Mucosa of rectum (tissue), 2 donors: ENCODE measurements at regions not wholly inside any gene's neighbourhood (a gene's known extent, or its start where the extent isn't known, plus 50 kb on each side); places are given as distances from the start of the nearest gene placed in this dataset.
A peak's percentile ranks its signal among the peaks of the same experiment; 100 is the strongest.

Source experiments
- H3K27ac ChIP-seq, 2 donors: one replicate each; pipeline ENCODE4 v1.7.0; 2013; ENCODE audit warnings: inconsistent platforms in 2 of 2, low read depth in 2 of 2, low read length in 2 of 2
- H3K27me3 ChIP-seq, 2 donors: one replicate each; pipeline ENCODE4 v1.7.0; 2013; ENCODE audit warnings: low read length in 2 of 2; ENCODE audit not compliant: control insufficient read depth in 2 of 2, insufficient read depth in 2 of 2
- H3K36me3 ChIP-seq, 2 donors: one replicate each; pipeline ENCODE4 v1.7.0; 2013; ENCODE audit warnings: low read length in 2 of 2; ENCODE audit not compliant: control insufficient read depth in 2 of 2, insufficient read depth in 2 of 2
- H3K4me1 ChIP-seq, 2 donors: one replicate each; pipeline ENCODE4 v1.7.0; 2013; ENCODE audit warnings: low read length in 2 of 2, mild to moderate bottlenecking in 1 of 2; ENCODE audit not compliant: control insufficient read depth in 2 of 2, insufficient read depth in 2 of 2
- H3K4me3 ChIP-seq, 2 donors: one replicate each; pipeline ENCODE4 v1.7.0; 2013; ENCODE audit warnings: low read length in 2 of 2
- H3K9ac ChIP-seq, 2 donors: one replicate each; pipeline ENCODE4 v1.7.0; 2013; ENCODE audit warnings: low read length in 2 of 2, low read depth in 1 of 2, mild to moderate bottlenecking in 1 of 2
- H3K9me3 ChIP-seq, 2 donors: one replicate each; pipeline ENCODE4 v1.7.0; 2013; ENCODE audit warnings: low read length in 2 of 2; ENCODE audit not compliant: control insufficient read depth in 2 of 2
- donor health status: healthy.
- donor health status: Normal muscosa, but diverticular disease.

DNA sequence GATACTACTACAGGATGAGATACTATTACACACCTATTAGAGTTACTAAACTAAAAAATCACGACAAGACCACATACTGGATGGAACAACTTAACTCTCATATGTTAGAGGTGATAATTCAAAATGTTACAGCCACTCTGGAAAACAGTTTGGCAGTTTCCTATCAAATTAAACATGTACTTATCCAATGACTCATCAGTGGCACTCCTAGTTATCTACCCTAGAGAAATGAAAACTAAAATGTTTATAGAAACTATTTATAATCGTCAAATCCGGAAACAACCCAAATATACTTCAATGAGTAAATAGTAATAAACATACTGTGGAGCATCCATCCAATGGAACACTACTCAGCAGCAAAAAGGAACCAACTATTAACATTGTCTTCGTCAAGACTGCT lies 137.0 kb upstream of the RBBP8 start:
- Histone ChIP-seq H3K27me3 (no peaks in the 10 kb centered on the region), H3K4me1 (peaks cover 0 to 11% of the 10 kb centered on the region in 2 donors), H3K9me3 (no peaks in the 10 kb centered on the region), H3K4me3 (no peak overlapping the region), H3K27ac (no peak overlapping the region), H3K9ac (no peak overlapping the region), H3K36me3 (no peaks in the 10 kb centered on the region)

DNA sequence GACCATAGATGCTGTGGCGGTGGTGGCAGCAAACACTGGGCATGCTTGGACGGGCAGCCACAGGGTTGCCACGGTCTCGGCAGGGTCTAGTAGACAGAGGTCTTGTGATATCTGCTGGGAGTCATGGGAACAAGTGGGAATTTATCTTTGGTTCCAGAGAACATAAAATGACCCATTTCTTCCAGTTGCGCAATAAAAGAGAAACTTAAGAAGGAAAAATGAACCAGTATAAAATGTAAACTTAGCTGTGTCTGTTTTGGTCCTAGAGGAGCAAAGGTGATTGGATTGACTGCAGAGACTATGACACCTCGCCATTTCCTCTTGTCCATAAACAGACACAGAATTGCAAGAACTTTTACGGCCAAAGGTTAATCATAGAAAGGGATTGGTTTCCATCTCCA lies 132.6 kb upstream of the RBBP8 start:
- H3K9me3 ChIP-seq = no peaks in the 10 kb centered on the region
- H3K36me3 ChIP-seq = no peaks in the 10 kb centered on the region
- H3K9ac ChIP-seq = no peak overlapping the region
- no peaks in the 10 kb centered on the region for H3K27me3 ChIP-seq
- peak overlapping the region in 1 of 2 donors; percentile 54 for H3K27ac ChIP-seq
- H3K4me1 ChIP-seq = peaks cover 0 to 11% of the 10 kb centered on the region in 2 donors
- no peak overlapping the region for H3K4me3 ChIP-seq

DNA sequence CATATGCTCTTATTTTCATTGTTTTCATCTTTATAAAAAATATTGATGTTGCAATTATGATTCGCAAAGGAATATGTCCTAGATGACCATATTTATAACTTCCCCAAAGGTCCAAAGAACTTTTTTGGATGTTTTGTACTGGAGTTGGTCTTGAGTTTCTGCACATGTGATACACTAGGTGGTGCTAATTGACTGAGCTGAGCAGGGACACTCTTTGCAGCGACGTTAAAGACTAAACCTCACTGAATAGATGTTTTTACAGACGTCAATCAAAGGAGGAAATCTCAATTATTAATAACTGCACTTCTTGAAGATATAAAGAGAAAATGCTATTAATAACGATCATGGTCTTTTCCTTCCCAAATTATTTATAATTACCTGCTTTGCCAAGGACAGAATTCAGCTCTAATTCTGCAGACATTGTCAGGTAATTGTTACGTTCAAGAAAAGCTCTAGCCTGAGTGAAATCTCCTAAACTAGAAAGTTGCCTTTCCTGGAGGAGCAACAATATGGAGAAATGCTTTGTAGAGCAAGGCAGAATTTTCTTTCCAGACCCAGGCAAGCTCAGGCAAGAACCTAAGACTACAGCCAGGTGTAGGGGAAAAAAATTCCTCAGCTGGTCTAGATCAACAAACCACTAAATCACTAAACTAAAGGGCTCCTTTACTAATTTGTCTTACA lies 119.3 kb upstream of the RBBP8 start:
- H3K9ac ChIP-seq = no peak overlapping the region
- H3K4me1 ChIP-seq = peaks cover 6 to 11% of the 10 kb centered on the region in 2 donors
- H3K36me3 ChIP-seq = no peaks in the 10 kb centered on the region
- no peak overlapping the region for H3K27ac ChIP-seq
- H3K9me3 ChIP-seq = no peaks in the 10 kb centered on the region
- H3K27me3 ChIP-seq = no peaks in the 10 kb centered on the region
- H3K4me3 ChIP-seq = no peak overlapping the region

DNA sequence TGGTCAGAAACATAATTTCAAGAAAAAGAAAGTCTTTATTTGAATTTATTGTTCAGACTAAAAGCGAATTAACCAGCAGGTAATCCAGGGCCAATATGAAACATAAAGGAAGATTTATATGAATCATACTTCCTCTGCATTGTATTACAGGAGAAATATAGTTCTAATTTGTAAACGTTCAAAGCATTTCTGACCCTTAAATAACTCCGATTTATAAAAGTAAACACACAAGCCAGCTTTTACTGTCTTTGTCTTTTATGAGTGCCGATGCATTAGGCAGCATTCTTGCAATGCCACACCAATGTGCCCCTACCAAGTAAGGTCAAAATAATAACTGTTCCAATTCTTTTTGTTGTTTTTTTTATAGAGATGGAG lies 118.8 kb upstream of the RBBP8 start:
- Histone ChIP-seq H3K36me3 (no peaks in the 10 kb centered on the region), H3K27me3 (no peaks in the 10 kb centered on the region), H3K4me1 (peaks cover 6 to 11% of the 10 kb centered on the region in 2 donors), H3K9ac (no peak overlapping the region), H3K4me3 (no peak overlapping the region), H3K27ac (no peak overlapping the region), H3K9me3 (no peaks in the 10 kb centered on the region)

DNA sequence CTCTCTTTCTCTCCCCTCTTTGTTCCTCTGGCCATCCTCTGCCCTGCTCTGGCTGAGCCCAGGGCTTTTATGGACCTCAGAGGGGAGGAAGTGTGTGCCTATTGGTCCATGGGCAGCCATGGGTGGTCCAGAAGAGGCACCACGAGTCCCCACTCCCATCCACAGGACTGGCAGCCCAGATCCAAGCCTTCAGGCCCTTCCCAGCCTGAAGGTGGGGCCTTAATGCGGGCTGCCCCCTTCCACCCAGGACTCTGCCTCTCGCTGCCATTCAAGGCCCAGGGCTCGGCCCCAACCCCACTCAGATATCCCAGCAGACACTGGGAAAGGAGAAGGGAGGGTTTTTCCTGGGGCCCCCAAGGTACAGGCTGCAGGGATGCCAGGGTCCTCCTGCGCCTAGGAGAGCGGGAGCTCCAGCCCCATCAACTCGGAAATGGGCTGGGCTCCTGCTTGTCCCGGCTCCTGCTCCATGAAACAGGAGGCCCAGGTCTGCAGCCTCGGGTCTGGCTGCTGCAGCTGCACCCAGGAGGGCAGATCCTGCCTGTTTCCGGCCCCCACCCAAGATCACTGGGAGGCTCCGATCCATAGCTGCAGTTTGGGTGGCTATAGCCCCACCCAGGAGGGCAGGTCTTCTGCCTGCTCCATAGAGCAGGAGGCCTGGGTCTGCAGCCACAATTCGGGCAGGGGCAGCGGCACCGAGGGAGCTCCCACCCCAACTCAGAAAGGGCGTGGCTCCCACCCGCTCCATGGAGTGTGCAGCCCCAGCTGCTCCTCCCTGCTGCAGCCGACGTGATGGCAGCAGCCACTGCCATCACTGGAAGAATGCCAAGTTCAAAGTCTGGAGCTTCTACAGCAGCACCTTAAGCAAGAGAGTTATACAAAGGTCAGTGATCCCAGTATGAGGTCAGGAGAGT lies 116.6 kb upstream of the RBBP8 start:
- H3K27me3 ChIP-seq = no peaks in the 10 kb centered on the region
- no peaks in the 10 kb centered on the region for H3K9me3 ChIP-seq
- peaks cover 6 to 11% of the 10 kb centered on the region in 2 donors for H3K4me1 ChIP-seq
- no peak overlapping the region for H3K9ac ChIP-seq
- H3K36me3 ChIP-seq = no peaks in the 10 kb centered on the region
- no peak overlapping the region for H3K27ac ChIP-seq
- peak overlapping the region; percentile 47 to 48 for H3K4me3 ChIP-seq

DNA sequence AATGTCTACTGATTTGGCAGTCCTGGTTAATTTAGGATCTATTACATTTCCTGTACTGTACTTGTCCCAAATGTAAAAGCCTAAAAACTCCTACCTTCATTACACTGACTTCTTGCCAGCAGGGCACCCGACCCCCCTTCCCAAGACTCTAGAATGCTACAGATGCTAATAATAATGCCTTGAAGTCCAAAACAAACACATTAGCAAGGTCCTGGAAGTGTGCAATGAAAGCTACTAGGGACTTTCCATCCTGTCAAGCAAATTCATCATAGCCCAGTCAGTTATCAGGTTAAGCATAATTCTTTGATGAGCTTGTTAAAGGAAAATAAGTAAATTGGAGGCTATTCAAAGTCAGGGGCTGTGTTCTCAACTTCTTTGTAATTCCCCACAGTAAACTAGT lies 115.3 kb upstream of the RBBP8 start:
- Histone ChIP-seq H3K9ac (no peak overlapping the region), H3K27me3 (no peaks in the 10 kb centered on the region), H3K9me3 (no peaks in the 10 kb centered on the region), H3K27ac (peak overlapping the region in 1 of 2 donors; percentile 16), H3K4me1 (peaks cover 6 to 14% of the 10 kb centered on the region in 2 donors), H3K36me3 (no peaks in the 10 kb centered on the region), H3K4me3 (no peak overlapping the region)

DNA sequence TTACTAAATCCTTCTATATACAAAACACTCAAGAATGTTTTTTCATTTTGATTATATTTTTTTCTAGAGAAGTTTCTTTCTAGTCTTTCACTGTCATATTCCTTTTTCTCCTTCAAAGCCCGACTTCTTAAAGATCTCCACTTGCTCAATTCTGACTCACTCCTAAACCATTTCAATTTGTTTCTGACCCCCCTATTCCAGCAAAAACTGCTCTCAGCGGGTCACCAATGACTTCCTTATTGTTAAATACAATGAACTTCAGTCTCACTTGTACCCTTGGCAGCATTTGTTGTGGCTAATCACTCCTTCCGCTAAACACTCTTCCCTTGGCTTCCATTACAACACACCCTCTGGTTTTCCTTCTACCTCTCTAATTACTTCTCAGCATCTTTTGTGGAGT lies 111.1 kb upstream of the RBBP8 start:
- Histone ChIP-seq H3K4me1 (peaks cover 0 to 2% of the 10 kb centered on the region in 2 donors), H3K27me3 (no peaks in the 10 kb centered on the region), H3K9ac (no peak overlapping the region), H3K4me3 (no peak overlapping the region), H3K9me3 (no peaks in the 10 kb centered on the region), H3K27ac (no peak overlapping the region), H3K36me3 (no peaks in the 10 kb centered on the region)

DNA sequence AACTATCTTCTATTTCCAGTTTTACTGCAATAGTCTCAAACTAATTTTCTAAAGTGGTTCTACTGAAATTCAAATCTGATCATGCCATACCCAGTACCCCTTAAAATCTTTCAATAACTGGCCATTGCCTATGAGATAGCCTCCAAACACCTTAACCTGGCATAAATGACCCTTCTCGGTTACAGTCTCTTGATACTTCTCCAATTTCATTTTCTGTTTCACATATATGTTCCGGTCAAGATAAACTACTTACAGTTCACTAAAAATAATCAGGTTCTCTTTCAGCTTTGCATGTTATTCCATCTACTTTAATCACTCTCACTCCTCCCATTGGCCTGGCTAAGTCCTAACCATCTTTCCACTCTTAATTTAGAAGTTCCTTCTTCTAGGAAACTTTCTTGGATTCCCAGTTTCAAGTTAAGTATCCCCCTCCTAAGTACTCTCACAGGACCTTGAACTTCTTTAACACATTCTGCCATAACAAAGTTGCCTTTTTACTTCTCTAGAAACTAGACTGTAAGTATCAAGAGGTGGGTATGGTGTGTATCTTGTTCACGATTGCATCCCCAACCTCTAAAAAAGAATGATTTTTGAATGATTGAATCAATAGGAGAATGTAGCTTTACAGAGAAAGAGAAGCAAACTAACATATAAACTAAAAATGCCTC lies 110.2 kb upstream of the RBBP8 start:
- Histone ChIP-seq H3K36me3 (no peaks in the 10 kb centered on the region), H3K9me3 (no peaks in the 10 kb centered on the region), H3K4me1 (peaks cover 0 to 2% of the 10 kb centered on the region in 2 donors), H3K27me3 (no peaks in the 10 kb centered on the region), H3K27ac (no peak overlapping the region), H3K4me3 (no peak overlapping the region), H3K9ac (no peak overlapping the region)

DNA sequence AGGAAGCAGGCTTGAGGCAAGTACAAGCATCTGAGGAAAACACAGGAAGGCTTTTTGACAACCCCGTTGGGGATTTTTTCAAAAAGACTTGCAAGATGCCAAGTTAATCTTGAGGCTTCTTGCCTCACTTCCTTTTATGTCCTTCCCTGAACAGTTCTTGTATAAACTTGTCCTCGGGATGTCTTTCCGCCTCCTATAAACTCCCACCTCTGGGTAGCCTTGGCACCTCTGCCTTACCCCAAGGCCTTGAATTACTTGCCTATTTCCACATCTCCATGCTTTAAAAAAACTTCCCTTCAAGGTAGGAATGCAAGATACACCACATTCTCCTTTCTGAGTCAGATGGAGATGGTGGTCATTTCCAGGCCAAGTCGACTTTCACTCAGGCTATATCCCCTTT lies 106.4 kb upstream of the RBBP8 start:
- no peak overlapping the region for H3K9ac ChIP-seq
- H3K4me3 ChIP-seq = no peak overlapping the region
- no peaks in the 10 kb centered on the region for H3K9me3 ChIP-seq
- peaks cover 7 to 18% of the 10 kb centered on the region in 2 donors for H3K4me1 ChIP-seq
- no peaks in the 10 kb centered on the region for H3K36me3 ChIP-seq
- no peaks in the 10 kb centered on the region for H3K27me3 ChIP-seq
- H3K27ac ChIP-seq = no peak overlapping the region

DNA sequence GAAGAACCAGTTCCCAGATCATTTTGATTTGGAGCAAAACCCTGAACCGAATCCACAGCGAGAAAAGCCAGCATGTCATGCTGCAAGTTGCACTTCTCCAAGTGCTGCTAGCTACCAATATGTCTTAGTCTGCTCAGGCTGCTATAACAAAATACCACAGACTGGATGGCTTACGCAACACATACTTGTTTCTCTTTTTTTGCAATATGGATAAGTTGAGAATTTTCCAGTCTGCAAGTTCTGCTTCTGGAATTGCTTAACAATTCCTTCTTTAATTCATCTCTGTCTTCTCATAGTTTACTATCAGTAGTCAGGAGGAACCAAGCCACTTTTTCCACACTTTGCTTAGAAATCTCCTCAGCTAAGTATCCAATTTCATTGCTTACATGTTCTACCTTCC lies 105.9 kb upstream of the RBBP8 start:
- Histone ChIP-seq H3K36me3 (no peaks in the 10 kb centered on the region), H3K27ac (no peak overlapping the region), H3K9me3 (no peaks in the 10 kb centered on the region), H3K9ac (no peak overlapping the region), H3K27me3 (no peaks in the 10 kb centered on the region), H3K4me1 (peaks cover 10 to 19% of the 10 kb centered on the region in 2 donors), H3K4me3 (no peak overlapping the region)
